HG03280 (cell line): ENCODE measurements at regions not wholly inside any gene's neighbourhood (a gene's known extent, or its start where the extent isn't known, plus 50 kb on each side); places are given as distances from the start of the nearest gene placed in this dataset.

ENCODE experiments used
- ATAC-seq: cut with Tn5 transposase; IDR thresholded peaks from one replicate; pipeline ENCODE4 v1.9.1; 2021; ENCODE audit warnings: mild to moderate bottlenecking, moderate library complexity; ENCODE audit not compliant: unreplicated experiment

GRCh38 chr1:36559061-36559460, 76.3 kb upstream of the CSF3R start:
- ATAC-seq, result no peak

GRCh38 chr1:36557041-36558000, 74.6 kb upstream of the CSF3R start:
- no peak for ATAC-seq

GRCh38 chr1:36555041-36555440, 72.3 kb upstream of the CSF3R start:
- ATAC-seq, result no peak

GRCh38 chr1:36554323-36554628, 71.6 kb upstream of the CSF3R start:
- no peak for ATAC-seq

GRCh38 chr1:36553591-36554322, 71.0 kb upstream of the CSF3R start:
- ATAC-seq, result no peak

- ATAC-seq, result no peak
Measured at GRCh38 chr1:36542962-36543515, 60.3 kb upstream of the CSF3R start.

GRCh38 chr1:36542024-36542961, 59.6 kb upstream of the CSF3R start:
- ATAC-seq, result no peak

GRCh38 chr1:36540056-36540455, 57.3 kb upstream of the CSF3R start:
- no peak for ATAC-seq

- no peak for ATAC-seq
Measured at GRCh38 chr1:36539526-36539925, 56.8 kb upstream of the CSF3R start.

GRCh38 chr1:36537991-36538390, 55.3 kb upstream of the CSF3R start:
- ATAC-seq, result no peak

GRCh38 chr1:36537190-36537768, 54.6 kb upstream of the CSF3R start:
- no peak for ATAC-seq

- no peak for ATAC-seq
Measured at GRCh38 chr1:36536727-36537126, 54.0 kb upstream of the CSF3R start.

- no peak for ATAC-seq
Measured at GRCh38 chr1:36534711-36535412, 52.1 kb upstream of the CSF3R start.

- no peak for ATAC-seq
Measured at GRCh38 chr1:36533897-36534296, 51.2 kb upstream of the CSF3R start.

GRCh38 chr1:36532810-36533401, 50.2 kb upstream of the CSF3R start:
- ATAC-seq, result no peak
